HG03558 (cell line): ENCODE measurements at regions not wholly inside any gene's neighbourhood (a gene's known extent, or its start where the extent isn't known, plus 50 kb on each side); places are given as distances from the start of the nearest gene placed in this dataset.
"Not testable (repeated sequence)": the region's sequence is repeated elsewhere in the genome, so short reads cannot be mapped to it uniquely, and the experiment has no call there.

ENCODE experiments used
- ATAC-seq: cut with Tn5 transposase; IDR thresholded peaks from one replicate; pipeline ENCODE4 v1.9.1; 2021; ENCODE audit warnings: moderate number of reproducible peaks; ENCODE audit not compliant: unreplicated experiment; ENCODE audit errors: extremely low read depth

DNA sequence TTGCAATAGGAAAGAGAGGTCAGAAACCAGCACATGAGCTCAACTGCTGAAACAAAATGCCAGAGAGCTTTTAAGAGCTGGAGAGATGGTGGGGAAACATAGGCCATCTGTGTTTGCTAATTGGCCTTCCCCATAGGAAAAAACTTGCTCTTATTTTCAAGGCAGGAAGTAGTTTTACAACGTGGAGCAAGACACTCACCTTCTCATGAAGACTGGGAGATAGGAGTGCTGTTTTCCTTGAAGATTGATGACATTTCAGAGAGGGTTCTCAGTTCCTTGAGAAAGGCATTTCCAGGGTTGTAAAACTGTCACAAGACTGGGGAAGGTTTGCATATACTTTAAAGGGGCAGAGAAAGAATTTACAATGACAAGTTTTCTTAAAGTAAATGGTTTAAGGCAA lies 586.3 kb upstream of the RAG2 start:
- ATAC-seq, result no peak

DNA sequence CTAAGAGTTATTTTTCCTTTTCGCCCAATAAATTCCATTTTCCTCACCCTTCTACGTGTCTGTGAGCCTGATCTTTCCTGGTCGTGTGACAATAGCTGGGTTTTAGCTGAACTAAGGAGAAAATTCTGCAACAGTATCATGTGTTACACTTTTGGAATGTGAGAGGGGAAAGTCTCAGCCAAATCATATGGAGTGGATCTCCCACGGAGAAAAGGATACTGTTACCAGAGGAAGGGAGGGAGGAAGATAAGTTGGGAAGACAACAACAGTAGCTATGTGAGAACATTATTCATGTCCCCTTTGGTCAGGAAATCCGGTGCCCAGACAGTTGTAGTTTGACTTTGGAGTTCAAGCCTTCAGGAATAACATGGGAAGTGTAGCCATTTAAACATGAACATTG lies 584.0 kb upstream of the RAG2 start:
- no peak for ATAC-seq

DNA sequence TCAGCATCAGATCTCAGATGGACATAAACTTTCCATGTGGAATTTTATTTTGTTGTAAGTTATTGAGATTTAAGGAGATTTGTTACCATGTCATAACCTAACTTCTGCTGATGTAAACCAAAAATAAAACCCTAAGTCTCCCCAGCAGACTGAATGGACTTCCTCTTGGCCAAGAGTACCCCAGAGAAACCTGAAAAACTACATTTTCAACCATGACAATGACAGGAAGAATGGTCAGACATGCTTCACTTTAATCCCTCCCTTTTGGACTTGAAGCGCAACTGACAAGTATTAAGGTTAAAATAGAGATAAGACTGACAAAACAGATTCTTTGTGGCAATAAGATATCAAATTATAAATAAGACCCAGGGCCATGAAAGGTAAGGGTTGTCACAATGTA lies 579.7 kb upstream of the RAG2 start:
- no peak for ATAC-seq

DNA sequence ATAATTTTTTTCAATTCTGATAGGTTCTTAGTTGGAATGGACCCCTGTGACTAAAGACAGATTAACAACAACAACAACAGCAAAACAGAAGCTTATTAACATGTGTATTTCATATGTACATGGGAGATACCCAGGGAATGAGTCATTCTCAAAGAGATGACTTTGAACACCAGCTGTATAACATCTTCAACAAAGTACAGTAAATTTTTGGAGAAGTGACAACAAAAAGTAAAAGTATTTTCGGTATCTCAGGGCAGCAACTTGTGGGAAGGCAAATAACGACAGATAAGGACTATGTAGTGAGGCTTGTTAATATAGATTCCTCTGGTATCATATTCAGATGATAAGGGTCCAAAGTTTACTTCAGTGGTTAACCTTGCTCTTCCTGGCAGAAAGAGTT lies 573.4 kb upstream of the RAG2 start:
- no peak for ATAC-seq

DNA sequence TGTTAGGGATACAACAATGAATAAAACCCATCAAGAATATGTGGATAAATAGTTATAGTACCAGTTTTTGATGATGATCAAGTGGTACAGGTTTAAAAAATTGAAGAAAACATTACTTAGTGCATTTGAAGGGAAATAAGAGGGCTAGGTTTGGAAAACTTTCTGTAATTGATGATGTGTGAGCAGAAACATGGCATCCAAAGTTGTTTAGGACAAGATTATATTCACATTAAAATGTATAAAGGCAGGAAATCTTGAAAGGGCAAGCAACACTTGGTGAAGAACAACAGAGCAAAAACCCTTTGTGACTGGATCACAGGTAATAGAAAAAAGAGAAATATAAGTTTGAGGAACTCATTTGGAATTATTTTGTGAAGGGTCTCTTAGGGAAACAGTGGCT lies 572.3 kb upstream of the RAG2 start:
- ATAC-seq, result no peak

DNA sequence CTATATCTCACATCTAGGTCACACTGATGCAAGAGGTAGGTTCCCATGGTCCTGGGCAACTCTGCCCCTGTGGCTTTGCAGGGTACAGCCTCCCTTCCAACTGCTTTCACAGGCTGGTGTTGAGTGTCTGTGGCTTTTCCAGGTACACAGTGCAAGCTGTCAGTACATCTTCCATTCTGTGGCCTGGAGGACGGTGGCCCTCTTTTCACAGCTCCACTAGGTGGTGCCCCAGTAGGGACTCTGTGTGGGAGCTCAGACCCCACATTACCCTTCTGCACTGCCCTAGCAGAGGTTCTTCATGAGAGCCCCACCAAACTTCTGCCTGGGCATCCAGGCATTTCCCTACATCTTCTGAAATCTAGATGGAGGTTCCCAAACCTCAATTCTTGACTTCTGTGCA lies 547.4 kb upstream of the RAG2 start:
- not testable (repeated sequence) for ATAC-seq

DNA sequence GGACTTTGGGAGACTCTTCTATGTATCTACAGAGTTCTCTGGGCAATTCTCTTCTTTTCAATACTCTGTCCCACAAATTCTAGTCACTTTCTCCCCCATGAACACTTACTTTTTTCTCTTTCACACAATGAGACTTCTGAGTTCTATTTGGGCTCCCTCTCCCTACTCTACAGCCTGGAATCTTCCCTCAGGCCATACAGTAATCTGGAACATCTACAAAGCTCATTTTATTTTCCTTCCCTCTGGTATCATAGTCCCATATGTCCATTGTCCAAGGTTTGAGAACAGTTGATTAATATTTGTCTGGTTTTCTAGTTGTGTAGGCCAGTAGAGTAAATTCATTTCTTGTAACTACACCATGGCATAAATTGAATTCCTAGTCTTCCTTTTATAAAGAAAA lies 544.6 kb upstream of the RAG2 start:
- no peak for ATAC-seq

DNA sequence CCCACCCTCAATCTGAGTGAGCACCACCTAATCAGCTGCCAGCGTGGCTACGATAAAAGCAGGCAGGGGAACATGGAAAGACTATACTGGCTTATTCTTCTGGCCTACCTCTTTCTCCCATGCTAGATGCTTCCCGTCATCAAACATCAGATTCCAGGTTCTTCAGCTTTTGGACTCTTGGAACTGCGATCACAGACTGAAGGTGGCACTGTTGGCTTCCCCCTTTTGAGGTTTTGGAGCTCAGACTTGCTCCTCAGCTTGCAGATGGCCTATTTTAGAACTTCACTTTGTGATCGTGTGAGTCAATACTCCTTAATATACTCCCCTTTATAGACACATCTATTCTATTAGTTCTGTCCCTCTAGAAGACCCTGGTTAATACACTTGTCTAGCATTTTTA lies 543.7 kb upstream of the RAG2 start:
- no peak for ATAC-seq

DNA sequence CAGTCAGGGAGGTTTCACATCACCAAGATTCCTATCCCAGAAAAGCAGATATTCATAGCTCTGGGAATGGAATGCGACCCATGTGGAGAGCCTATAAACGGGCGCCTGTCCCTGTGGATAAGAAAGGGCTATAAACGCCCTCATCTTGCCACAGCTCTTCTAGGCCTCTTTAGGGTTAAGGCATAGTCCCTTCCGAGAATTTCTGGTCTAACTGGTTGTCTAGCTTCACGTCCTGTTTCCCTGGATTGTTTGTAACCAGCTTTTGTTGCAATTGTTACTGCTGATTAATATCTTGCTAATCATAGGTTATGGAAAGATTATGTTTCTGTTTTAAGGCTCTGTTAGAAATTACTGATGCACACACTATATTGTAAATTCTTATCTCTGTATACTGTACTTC lies 537.6 kb upstream of the RAG2 start:
- ATAC-seq, result not testable (repeated sequence)

DNA sequence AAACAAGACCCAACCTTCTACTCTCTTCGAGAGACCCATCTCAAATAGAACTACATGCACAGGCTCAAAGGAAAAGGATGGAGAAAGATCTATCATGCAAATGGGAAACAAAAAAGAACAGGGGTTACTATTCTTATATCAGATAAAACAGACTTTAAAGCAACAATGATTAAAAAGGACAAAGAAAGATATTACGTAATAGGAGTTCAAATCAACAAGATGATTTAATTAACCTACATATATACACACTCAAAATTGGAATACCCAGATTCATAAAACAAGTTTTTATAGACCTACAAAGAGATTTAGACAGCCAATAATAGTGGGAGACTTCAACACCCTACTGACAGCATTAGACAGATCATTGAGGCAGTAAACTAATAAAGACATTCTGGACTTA lies 536.6 kb upstream of the RAG2 start:
- no peak for ATAC-seq

DNA sequence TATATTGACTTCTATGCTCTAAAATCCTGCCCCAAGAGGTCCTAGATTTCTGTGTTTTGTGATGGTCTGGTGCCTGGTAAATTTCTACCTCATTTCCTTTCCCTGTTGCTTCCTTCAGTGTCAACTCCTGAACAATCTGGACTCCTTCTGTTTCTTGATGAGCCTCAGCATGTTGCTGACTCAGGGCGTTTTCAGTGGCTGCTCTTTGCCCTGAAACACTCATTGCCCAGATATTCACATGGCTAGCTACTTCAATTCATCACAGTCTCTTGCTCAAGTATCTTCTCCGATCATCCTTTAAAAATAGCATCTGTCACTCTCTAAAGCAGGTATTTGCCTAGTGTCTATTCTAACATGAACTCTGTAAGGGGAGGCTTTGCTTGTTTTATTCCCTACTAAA lies 526.3 kb upstream of the RAG2 start:
- no peak for ATAC-seq

DNA sequence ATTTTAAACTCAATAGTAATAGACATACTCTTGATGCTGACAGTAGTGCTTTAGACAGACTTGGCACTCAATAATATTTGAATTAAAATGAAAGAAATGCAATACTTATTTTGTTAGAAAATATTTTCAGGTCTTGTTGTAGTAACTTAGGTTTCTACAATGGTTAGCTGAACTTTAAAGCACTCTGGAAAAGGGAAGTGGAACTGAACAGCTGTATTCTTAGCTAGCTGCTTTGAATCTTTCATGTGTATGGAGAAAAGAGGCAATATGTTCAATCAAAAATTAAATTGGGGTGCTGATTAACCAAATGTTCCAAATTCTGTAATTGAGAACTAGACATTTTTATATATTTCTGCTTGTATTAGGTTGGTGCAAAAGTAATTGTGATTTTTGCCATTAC lies 517.9 kb upstream of the RAG2 start:
- no peak for ATAC-seq

DNA sequence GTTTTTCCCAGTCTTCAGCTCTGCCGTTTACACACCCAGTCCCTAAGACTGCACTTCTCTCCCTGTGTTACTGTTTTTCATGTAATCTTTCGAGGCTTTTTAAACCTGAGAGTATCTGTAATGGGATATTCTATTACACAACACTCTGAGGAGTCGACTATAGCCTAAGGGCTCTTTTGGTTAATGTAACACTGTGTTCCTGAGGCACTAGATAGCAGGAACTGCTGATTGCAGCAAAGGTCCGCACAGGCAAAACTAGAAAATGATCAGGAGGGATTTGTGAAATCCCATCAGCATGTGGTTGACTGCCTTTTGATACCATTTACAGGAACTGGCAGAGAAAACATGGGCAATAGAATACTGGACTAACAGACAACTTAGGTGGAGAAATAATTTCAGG lies 512.3 kb upstream of the RAG2 start:
- ATAC-seq, result no peak

DNA sequence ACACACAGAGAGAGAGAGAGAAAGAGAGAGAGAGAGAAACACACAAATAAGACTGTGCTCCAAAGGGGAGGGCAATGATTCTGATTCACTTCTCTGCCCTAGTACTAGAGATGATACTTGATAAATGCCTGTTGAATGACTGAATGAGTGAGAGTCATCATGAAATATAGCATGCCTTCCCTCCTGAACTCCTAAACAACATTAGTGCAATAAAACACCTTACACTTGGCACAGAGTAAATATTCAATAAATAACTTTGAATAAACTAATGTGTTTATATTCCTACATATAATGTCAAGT lies 511.2 kb upstream of the RAG2 start:
- ATAC-seq, result no peak

DNA sequence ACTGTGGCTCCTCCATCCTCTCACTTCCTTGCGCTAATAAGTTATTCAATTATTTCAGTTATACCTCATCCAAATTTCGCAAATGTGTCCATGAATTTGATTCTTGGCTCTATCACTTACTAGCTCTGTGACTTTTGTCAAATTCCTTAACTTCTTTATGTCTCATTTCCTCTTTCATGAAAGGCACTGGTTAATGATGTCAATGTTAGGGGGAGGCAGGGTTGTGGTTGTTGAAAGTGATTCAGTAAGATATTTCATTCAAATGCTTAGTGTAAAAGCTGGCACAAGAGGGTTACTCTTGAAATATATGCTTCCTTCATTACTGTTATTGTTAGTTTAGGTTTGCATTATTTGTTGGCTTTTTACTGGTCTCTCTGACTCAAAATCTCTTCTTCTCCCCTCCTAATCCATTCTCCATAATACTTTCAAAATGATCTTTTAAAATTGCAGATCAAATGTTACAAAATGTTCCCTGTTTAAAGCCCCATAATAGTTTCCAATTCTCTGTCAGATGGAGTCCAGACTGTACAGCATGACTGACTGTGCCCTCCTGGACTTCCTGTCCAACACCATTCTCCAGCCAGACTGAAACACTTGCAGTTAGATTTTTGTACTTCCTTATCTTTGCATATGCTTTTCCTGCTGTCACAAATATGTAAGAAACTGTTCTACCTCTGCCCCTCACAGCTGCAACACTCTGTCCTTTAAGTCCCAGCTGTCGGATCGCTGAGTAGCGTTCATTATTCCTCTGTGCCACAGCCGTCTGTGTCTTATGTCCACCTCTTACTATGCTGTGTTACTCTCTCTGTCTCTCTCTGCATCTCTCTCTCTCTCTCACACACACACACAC lies 510.6 kb upstream of the RAG2 start:
- no peak for ATAC-seq

DNA sequence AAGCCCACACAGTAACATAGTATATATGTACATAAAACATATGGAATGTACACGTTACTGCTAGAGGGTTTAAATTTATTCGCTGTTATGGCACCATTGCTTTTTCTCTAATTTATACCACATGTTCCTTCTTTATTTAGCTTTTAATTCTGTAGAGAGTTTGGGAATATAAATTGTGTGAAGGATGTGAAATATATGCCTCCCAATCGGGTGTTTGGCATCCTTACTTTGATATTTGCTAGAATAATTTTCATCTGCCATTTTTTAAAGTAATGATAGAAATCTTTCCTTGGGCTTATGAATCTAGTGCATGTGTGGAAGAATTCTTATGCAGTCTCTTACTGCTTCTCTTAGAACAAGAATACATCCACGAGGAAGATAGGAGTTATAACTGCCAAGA lies 509.8 kb upstream of the RAG2 start:
- ATAC-seq, result no peak

DNA sequence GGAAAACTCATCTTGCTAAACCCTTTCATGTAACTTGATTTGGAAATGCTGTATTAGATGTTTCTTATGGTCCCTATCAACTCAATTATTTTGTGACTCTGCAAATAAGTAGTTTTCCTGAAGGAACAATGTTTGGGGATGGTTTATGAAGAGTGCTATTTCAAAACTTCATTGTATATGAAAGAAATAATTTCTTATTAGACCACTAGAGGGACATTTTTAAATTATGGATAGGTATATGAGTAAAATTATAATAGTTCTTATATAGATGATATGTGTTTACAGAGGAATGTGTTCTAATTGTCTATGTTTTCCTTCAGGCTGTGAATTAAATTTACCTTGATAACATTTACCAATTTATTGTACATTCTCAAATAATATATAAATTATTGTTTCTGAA lies 509.4 kb upstream of the RAG2 start:
- ATAC-seq, result no peak

DNA sequence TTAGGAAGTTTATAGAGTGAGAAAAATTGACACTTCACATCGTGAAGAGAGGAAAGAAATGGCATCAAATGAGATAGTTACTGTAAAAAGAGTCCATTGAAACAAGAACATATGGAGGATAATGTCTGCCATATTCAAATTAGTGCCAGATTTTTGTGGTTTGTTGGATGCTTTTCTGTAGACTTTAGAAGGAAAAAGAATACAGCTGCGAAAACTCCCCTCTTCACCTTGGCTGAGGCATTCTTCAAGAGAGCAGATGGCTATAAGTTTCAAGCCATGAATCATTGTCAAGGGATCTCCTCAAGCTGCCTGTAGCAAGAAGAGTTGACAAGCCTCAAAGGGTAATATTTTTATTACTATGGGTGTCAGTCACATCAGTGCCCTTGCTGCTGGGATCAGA lies 507.4 kb upstream of the RAG2 start:
- ATAC-seq, result no peak

DNA sequence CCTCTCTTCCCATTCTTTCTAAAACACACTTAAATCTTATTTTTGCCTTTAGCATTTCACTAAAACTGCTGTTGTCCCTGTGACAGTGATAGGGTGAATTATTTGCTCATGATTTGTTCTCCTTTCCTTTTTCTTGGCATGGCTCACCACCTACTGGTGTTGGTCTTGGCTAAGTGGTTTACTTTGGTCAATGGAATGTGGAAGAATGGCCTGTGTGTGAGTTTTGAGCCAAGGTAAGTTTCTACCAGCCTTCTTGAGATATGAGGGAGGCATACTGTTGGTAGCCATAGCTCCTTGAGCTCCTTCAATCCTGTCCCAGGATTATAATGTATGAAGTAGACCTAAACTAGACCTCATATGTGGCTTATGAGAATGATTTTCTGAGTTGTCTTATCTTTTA lies 506.3 kb upstream of the RAG2 start:
- no peak for ATAC-seq

DNA sequence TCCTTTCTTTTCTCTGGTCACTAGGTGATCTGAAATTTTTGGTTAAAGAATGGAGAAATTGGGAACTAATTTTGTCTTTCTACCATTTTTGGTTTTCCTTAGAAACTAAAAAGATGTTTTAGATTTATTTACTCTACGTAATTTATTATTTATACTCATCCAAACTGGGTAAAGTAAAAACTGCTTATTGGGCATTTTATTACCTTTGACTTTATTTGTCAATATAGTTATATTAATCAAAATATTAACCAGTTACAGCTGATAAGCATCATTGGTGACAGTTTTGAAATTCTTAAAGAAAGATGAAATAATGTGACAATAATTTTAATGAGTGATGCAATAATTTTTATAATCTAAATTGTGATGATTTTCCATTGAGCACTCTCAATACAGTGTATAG lies 502.0 kb upstream of the RAG2 start:
- ATAC-seq, result no peak

DNA sequence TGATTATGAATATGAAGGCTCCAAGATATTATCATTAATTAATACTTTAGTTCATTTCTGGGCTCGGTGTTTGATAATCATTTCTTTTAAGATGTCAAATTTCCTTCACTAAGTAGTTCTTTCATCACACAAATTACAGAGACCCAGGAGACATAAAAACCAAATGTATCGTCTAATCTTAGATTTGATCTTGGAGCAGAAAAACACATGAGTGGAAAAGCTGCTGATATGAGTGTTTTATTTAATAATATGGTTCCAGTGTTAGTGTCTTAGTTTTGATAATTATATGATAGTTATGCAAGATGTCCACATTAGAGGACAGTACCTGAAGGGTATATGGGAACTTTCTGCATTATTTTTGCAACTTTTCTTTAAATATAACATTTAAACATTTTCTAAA lies 494.5 kb upstream of the RAG2 start:
- no peak for ATAC-seq

DNA sequence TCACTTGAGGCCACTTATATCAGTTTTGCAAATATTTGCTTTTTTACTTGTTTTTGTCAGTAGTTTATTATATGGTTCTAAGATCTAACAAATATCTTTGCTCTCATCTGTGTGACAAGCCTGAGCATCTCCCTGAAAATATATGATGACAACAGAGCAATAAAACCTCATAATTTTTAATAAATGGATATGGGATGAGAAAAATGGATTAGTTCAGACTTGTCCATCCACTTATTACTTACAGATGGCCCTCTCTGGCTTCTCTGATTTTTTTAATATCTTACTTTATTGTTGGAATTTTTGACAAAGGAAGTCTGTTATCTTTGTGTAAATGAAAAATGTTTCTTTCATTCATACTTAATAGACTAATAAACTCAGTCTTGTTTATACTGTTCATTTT lies 491.4 kb upstream of the RAG2 start:
- no peak for ATAC-seq

DNA sequence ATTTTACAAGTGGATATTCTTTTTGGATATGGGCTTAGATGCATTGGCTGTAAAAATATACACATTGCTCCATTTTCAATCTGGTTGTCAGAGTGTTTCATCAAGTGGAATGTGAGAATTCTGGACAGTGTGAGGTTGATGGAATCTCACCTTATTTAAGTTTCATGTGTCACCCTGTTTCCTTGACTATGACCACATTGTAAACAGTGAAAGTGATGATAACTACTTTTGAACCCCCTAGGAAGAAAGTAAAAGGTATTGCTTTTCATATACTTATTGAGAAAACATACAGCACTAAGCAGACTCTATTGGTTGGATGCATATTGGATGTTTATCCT lies 490.5 kb upstream of the RAG2 start:
- ATAC-seq, result no peak
